CD4-positive, alpha-beta T cell treated with Interferon alpha-2 for 1 hour (primary cell): ENCODE measurements at regions not wholly inside any gene's neighbourhood (a gene's known extent, or its start where the extent isn't known, plus 50 kb on each side); places are given as distances from the start of the nearest gene placed in this dataset.

Source experiments
- DNase-seq, 2 donors: peaks; one replicate each; pipeline ENCODE4 v3.0.0-alpha.2; 2020 to 2022

GRCh38 chr6:95511404-95511803 lies 65.9 kb upstream of the MANEA start:
- DNase-seq = no peak

- no peak for DNase-seq
Measured at GRCh38 chr6:95515975-95516374, 61.4 kb upstream of the MANEA start.

GRCh38 chr6:95517004-95517403 lies 60.3 kb upstream of the MANEA start:
- DNase-seq = no peak

GRCh38 chr6:95517568-95517967 lies 59.8 kb upstream of the MANEA start:
- no peak for DNase-seq

- no peak for DNase-seq
Measured at GRCh38 chr6:95518630-95519227, 58.6 kb upstream of the MANEA start.

GRCh38 chr6:95519228-95520037 lies 57.9 kb upstream of the MANEA start:
- no peak for DNase-seq

GRCh38 chr6:95521181-95521580 lies 56.2 kb upstream of the MANEA start:
- no peak for DNase-seq
